Keratinocyte (primary cell): ENCODE measurements at regions not wholly inside any gene's neighbourhood (a gene's known extent, or its start where the extent isn't known, plus 50 kb on each side); places are given as distances from the start of the nearest gene placed in this dataset.

Experiments used
- CTCF ChIP-seq, 3 experiments: IDR thresholded peaks in 1 of 3; conservative IDR thresholded peaks in 1 of 3; optimal IDR thresholded peaks in 1 of 3; 2 replicates in 2 of 3; 3 replicates in 1 of 3; pipeline versions ENCODE3 to v1.5.1; 2011; ENCODE audit warnings: low read length in 3 of 3, mild to moderate bottlenecking in 3 of 3, moderate library complexity in 2 of 3, control low read depth in 1 of 3, inconsistent platforms in 1 of 3; ENCODE audit not compliant: insufficient read depth in 2 of 3; ENCODE audit errors: extremely low read depth in 1 of 3
- EZH2 ChIP-seq: IDR thresholded peaks from one replicate; pipeline ENCODE4 v1.6.1; 2012; ENCODE audit warnings: inconsistent platforms, mild to moderate bottlenecking, low read length, moderate library complexity

GRCh38 chr6:4550227-4550597 lies 226.0 kb upstream of the CDYL start:
- TF ChIP-seq CTCF (optimal IDR thresholded peaks at IDR 0.05 in 1 of 3, IDR thresholded peaks at IDR 0.05 in 1 of 3, conservative IDR thresholded peaks at IDR 0.05 in 1 of 3; ENCODE audit: extremely low read depth in 1 of 3, insufficient read depth in 2 of 3, low read length in 3 of 3) (no peak), EZH2 (no peak)
